T-helper 9 cell (primary cell): ENCODE measurements at regions not wholly inside any gene's neighbourhood (a gene's known extent, or its start where the extent isn't known, plus 50 kb on each side); places are given as distances from the start of the nearest gene placed in this dataset.
"Not testable (repeated sequence)": the region's sequence is repeated elsewhere in the genome, so short reads cannot be mapped to it uniquely, and the experiment has no call there.

Experiments used
- DNase-seq: peaks from one replicate; pipeline ENCODE4 v3.0.0-alpha.2; 2020

DNA sequence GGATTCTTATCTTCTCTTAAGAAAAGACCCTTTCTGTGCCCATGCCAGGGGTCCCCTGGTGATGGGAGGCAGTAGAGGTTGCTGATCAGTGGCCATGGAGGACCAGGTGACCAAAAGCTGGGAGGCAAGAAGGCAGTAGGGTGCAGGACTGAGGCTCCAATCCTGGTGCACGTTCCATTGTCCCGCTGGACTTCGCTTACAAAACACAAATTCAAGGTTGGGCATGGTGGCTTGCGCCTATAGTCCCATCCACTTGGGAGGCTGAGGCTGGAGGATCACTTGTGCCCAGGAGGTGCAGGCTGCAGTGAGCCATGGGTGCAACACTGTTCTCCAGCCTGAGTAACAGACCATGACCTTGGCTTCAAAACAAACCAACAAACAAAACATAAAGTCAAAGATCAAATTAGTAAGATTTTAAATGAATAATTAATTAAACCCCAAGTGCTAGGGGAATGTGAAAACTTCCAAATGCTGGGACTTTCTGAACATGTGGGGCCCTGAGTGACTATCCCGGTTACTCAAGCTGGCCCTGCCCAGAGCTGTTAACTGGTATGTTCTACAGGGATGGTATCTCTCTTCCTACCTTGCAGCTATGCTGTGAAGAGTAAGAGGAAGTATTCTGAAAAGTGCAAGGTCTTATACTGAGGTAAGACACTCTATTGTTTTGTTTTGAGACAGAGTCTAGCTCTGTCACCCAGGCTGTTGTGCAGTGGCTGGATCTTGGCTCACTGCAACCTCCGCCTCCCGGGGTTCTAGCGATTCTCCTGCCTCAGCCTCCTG, 97.6 kb downstream of the LYZL2 start:
- DNase-seq = no peak

DNA sequence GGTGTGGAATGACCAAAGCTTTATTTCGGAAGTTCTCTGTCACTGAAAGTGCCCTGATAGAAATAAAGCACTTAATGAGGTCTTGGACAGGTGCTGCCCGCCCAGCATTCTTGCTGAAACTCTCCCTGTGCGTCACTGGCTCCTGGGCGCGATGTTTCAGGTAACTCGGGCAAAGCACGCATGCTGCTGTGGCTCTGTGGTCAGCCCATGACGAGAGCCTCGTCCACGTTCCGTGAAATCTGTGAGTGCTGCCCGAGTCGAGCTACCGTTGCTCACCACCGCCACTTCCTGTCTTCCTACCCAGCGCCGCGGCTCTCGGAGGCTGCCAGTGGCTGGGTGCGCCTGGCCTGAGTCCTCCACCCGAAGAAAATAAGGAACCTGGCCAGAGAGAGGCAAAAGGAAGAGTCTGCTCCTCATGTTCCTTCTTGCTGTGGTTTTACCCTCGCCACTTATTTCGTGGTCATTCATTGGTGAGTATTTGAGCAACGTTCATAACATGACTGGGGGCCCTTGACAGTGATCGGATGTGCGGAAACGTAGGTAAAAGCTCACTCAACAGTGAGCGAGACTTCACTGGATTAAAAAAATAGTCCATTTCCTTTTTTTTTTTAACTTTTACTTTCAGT, 95.5 kb downstream of the MAP3K8 start:
- peak; percentile 66 for DNase-seq

DNA sequence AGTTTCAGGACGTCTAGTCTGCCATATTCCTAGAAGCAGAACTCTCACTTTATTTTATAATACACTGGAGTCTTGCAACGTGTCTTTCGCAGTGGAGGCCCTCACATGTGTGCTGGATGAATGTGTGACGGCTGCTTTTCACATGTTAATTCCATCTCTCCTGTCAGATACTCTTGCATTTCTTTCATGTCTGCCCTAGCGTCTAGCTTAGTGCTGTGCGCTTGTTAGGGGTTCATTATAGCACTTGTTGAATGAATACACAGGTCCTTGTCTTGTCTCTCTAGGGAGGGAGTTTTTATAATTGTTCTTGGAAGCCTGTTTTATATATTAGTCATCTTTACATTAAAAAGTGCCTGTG, 94.4 kb downstream of the MAP3K8 start:
- DNase-seq = no peak

DNA sequence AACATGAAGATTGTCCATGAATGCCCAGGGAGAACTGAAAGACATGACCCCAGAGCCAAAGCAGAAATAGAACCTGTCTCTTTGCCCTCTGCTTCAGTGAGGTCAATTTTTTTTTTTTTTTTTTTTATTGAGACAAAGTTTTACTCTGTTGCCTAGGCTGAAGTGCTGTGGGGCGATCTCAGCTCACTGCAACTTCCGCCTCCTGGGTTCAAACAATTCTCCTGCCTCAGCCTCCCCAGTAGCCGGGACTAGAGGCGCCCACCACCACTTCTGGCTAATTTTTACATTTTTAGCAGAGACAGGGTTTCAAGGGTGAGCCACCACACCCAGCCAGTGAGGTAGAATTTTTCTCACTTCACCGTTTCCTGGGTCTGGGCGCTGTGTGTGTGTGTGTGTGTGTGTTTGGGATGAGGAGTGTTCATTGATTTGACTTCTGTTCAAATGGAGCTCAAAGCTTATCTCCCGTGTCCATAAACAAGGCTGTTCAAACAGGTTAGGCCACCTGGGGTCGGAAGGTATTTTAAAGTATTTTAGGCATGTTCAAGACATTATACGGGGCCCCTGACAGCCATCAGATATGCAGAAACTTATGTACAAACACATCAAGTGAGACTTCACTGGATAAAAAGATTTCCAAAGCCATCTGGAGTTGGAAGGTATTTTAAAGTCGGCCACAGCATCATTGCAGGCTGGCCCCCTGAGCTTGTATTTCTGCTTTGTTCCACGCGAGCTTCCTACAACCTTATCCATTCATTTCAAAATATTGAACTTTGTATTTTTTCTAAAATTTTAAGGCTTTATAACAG, 93.8 kb downstream of the MAP3K8 start:
- no peak for DNase-seq

DNA sequence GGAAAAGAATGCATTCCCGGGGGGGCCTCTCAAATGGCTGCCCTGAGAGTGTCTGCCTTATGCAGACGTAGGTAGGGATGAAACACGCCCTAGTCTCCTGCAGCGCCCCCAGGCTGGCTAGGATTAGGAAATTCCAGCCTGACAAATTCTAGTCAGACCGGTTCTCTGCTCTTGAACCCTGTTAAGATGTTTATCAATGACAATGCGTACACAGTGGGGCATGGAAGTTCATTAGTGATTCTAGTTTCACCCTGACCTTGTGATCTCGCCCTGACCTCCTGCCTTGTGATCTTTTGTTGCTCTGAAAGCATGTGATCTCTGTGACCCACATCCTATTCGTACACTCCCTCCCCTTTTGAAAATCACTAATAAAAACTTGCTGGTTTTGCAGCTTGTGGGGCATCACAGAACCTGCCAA, 88.7 kb downstream of the MAP3K8 start:
- not testable (repeated sequence) for DNase-seq

- no peak for DNase-seq
Observed at GRCh38 chr10:30518907-30519306, 84.9 kb downstream of the MAP3K8 start.
